GM23248 (cell line): ENCODE measurements at regions not wholly inside any gene's neighbourhood (a gene's known extent, or its start where the extent isn't known, plus 50 kb on each side); places are given as distances from the start of the nearest gene placed in this dataset.

Source experiments
- DNase-seq: peaks from one replicate; pipeline ENCODE4 v3.0.0-alpha.2; 2015
- H2AFZ ChIP-seq: fragments of 200-600 bp; sonication (generic); 2 replicates; pipeline ENCODE4 v1.6.1; 2016; ENCODE audit warnings: antibody characterized with exemption
- H3F3A ChIP-seq: fragments of 200-600 bp; sonication (generic); 2 replicates; pipeline ENCODE4 v1.6.1; 2016; ENCODE audit warnings: mild to moderate bottlenecking, antibody characterized with exemption, mixed run types; ENCODE audit not compliant: insufficient read depth
- H3K27ac ChIP-seq: fragments of 200-600 bp; sonication (generic); 2 replicates; pipeline ENCODE4 v1.5.1; 2016; ENCODE audit warnings: mild to moderate bottlenecking
- H3K27me3 ChIP-seq: fragments of 200-600 bp; sonication (generic); replicated peaks from 2 replicates; pipeline ENCODE4 v1.6.1; 2016; ENCODE audit warnings: mild to moderate bottlenecking; ENCODE audit not compliant: insufficient read depth
- H3K36me3 ChIP-seq: fragments of 200-600 bp; sonication (generic); 2 replicates; pipeline ENCODE4 v1.6.1; 2016; ENCODE audit warnings: low read depth, mild to moderate bottlenecking
- H3K4me1 ChIP-seq: fragments of 200-600 bp; sonication (generic); 2 replicates; pipeline ENCODE4 v1.6.1; 2016; ENCODE audit warnings: mild to moderate bottlenecking; ENCODE audit not compliant: insufficient read depth
- H3K4me2 ChIP-seq: fragments of 200-600 bp; sonication (generic); one replicate; pipeline ENCODE4 v1.6.1; 2016; ENCODE audit warnings: mild to moderate bottlenecking; ENCODE audit not compliant: unreplicated experiment
- H3K4me3 ChIP-seq: fragments of 200-600 bp; sonication (generic); 2 replicates; pipeline ENCODE4 v1.5.1; 2016; ENCODE audit warnings: mild to moderate bottlenecking
- H3K79me2 ChIP-seq: fragments of 200-600 bp; sonication (generic); 2 replicates; pipeline ENCODE4 v1.6.1; 2016; ENCODE audit warnings: mild to moderate bottlenecking; ENCODE audit not compliant: insufficient read depth
- H3K9ac ChIP-seq: fragments of 200-600 bp; sonication (generic); 2 replicates; pipeline ENCODE4 v1.6.1; 2016; ENCODE audit warnings: mild to moderate bottlenecking
- H3K9me2 ChIP-seq: fragments of 200-600 bp; sonication (generic); 2 replicates; pipeline ENCODE4 v1.6.1; 2016; ENCODE audit warnings: mixed run types, mild to moderate bottlenecking, moderate library complexity; ENCODE audit not compliant: insufficient read depth
- H3K9me3 ChIP-seq: fragments of 200-600 bp; sonication (generic); one replicate; pipeline ENCODE4 v1.6.1; 2017; ENCODE audit warnings: low read depth
- H4K20me1 ChIP-seq: fragments of 200-600 bp; sonication (generic); 2 replicates; pipeline ENCODE4 v1.6.0; 2016; ENCODE audit not compliant: insufficient read depth
- EZH2 ChIP-seq: fragments of 200-600 bp; sonication (generic); IDR thresholded peaks from 2 replicates; pipeline ENCODE4 v1.6.1; 2018; ENCODE audit warnings: antibody characterized with exemption, mild to moderate bottlenecking; ENCODE audit not compliant: insufficient read depth, poor library complexity, severe bottlenecking
- EZH2phosphoT487 ChIP-seq: fragments of 200-600 bp; sonication (generic); IDR thresholded peaks from 2 replicates; pipeline ENCODE4 v1.6.1; 2018; ENCODE audit warnings: antibody characterized with exemption, moderate library complexity, mild to moderate bottlenecking, low read depth; ENCODE audit not compliant: insufficient read depth
- WGBS, 2 experiments: methylation state at CpG; one replicate each; pipeline ENCODE4 v1.1.6; 2015 to 2017; ENCODE audit warnings: low lambda C conversion rate in 2 of 2, low coverage in 1 of 2; ENCODE audit errors: missing lambda C conversion rate in 2 of 2; 5-methylcytosine and 5-hydroxymethylcytosine counted together
- in situ Hi-C: fragments of 300-500 bp; cut with MboI; formaldehyde crosslinking; loops from 2 replicates; pipeline ENCODE4 v1.15.0; 2020

- H3K9me3 ChIP-seq: peaks cover 4% of the 10 kb centered on the region
- no peak overlapping the region for H3K4me2 ChIP-seq
- H2AFZ ChIP-seq: no peak overlapping the region
- DNase-seq: no peak
- WGBS, 2 experiments: 15 to 19% methylated on average over 2 of the region's 2 CpGs
- no peaks in the 10 kb centered on the region for H3F3A ChIP-seq
- H3K79me2 ChIP-seq: no peaks in the 10 kb centered on the region
- no peak for TF ChIP-seq EZH2phosphoT487
- no peak for TF ChIP-seq EZH2
- no peak overlapping the region for H3K9ac ChIP-seq
- H3K27ac ChIP-seq: no peak overlapping the region
- H3K27me3 ChIP-seq: no peaks in the 10 kb centered on the region
- H3K4me1 ChIP-seq: no peaks in the 10 kb centered on the region
- in situ Hi-C loops: no loop called here
- no peaks in the 10 kb centered on the region for H3K36me3 ChIP-seq
- H3K9me2 ChIP-seq: no peaks in the 10 kb centered on the region
- no peaks in the 10 kb centered on the region for H4K20me1 ChIP-seq
- H3K4me3 ChIP-seq: no peak overlapping the region
These were observed 200.9 kb upstream of the CNTNAP2 start for GRCh38 chr7:145915679-145916078.

- no peaks in the 10 kb centered on the region for H3K9me2 ChIP-seq
- no peaks in the 10 kb centered on the region for H3K9me3 ChIP-seq
- H3K36me3 ChIP-seq: no peaks in the 10 kb centered on the region
- in situ Hi-C loops: no loop called here
- H3K27ac ChIP-seq: no peak overlapping the region
- no peak overlapping the region for H2AFZ ChIP-seq
- H3K79me2 ChIP-seq: no peaks in the 10 kb centered on the region
- H3K4me1 ChIP-seq: no peaks in the 10 kb centered on the region
- 9 to 11% methylated on average over 3 of the region's 3 CpGs for WGBS, 2 experiments
- no peak overlapping the region for H3K9ac ChIP-seq
- no peak for DNase-seq
- H3K4me2 ChIP-seq: no peak overlapping the region
- H3F3A ChIP-seq: no peaks in the 10 kb centered on the region
- no peaks in the 10 kb centered on the region for H4K20me1 ChIP-seq
- H3K4me3 ChIP-seq: no peak overlapping the region
- no peak for TF ChIP-seq EZH2
- TF ChIP-seq EZH2phosphoT487: no peak
- no peaks in the 10 kb centered on the region for H3K27me3 ChIP-seq
These were observed 206.5 kb upstream of the CNTNAP2 start for GRCh38 chr7:145909991-145910513.

- Histone ChIP-seq H3K9me3 (peaks cover 4% of the 10 kb centered on the region), H3F3A (no peaks in the 10 kb centered on the region), H3K9me2 (no peaks in the 10 kb centered on the region), H3K27ac (no peak overlapping the region), H3K79me2 (no peaks in the 10 kb centered on the region), H3K4me2 (no peak overlapping the region), H3K4me1 (no peaks in the 10 kb centered on the region), H4K20me1 (no peaks in the 10 kb centered on the region), H2AFZ (no peak overlapping the region), H3K9ac (no peak overlapping the region), H3K36me3 (no peaks in the 10 kb centered on the region), H3K4me3 (no peak overlapping the region), H3K27me3 (no peaks in the 10 kb centered on the region)
- in situ Hi-C loops: no loop called here
- TF ChIP-seq EZH2phosphoT487 (no peak), EZH2 (no peak)
- DNase-seq: no peak
These were observed 212.9 kb upstream of the CNTNAP2 start for GRCh38 chr7:145903658-145904057.

GRCh38 chr7:145902123-145902522 is 214.5 kb upstream of the CNTNAP2 start:
- H3K36me3 ChIP-seq: no peaks in the 10 kb centered on the region
- no peak overlapping the region for H2AFZ ChIP-seq
- 2 to 4% methylated on average over 3 of the region's 3 CpGs for WGBS, 2 experiments

GRCh38 chr7:145899938-145900337 is 216.7 kb upstream of the CNTNAP2 start:
- no peaks in the 10 kb centered on the region for H3K36me3 ChIP-seq
- H2AFZ ChIP-seq: no peak overlapping the region
- no peaks in the 10 kb centered on the region for H4K20me1 ChIP-seq
- no peaks in the 10 kb centered on the region for H3K27me3 ChIP-seq
- 25 to 27% methylated on average over 2 of the region's 2 CpGs for WGBS, 2 experiments
- H3K4me1 ChIP-seq: no peaks in the 10 kb centered on the region
- H3K27ac ChIP-seq: no peak overlapping the region
- H3K79me2 ChIP-seq: no peaks in the 10 kb centered on the region
- no peak overlapping the region for H3K4me2 ChIP-seq
- TF ChIP-seq EZH2: no peak
- no peak for TF ChIP-seq EZH2phosphoT487
- in situ Hi-C loops: no loop called here
- H3K9ac ChIP-seq: no peak overlapping the region
- H3F3A ChIP-seq: no peaks in the 10 kb centered on the region
- no peak for DNase-seq
- no peak overlapping the region for H3K4me3 ChIP-seq
- H3K9me3 ChIP-seq: peaks cover 4% of the 10 kb centered on the region
- H3K9me2 ChIP-seq: no peaks in the 10 kb centered on the region

More at GRCh38 chr7:145902123-145902522, 214.5 kb upstream of the CNTNAP2 start:
- Histone ChIP-seq H3K79me2 (no peaks in the 10 kb centered on the region), H3K9me3 (peaks cover 4% of the 10 kb centered on the region), H3K9me2 (no peaks in the 10 kb centered on the region), H3F3A (no peaks in the 10 kb centered on the region), H3K4me2 (no peak overlapping the region), H3K27ac (no peak overlapping the region), H3K4me3 (no peak overlapping the region), H3K9ac (no peak overlapping the region), H3K27me3 (no peaks in the 10 kb centered on the region), H4K20me1 (no peaks in the 10 kb centered on the region), H3K4me1 (no peaks in the 10 kb centered on the region)
- in situ Hi-C loops: no loop called here
- no peak for TF ChIP-seq EZH2phosphoT487
- no peak for TF ChIP-seq EZH2
- DNase-seq: no peak
